ENCODE measurements at regions not wholly inside any gene's neighbourhood (a gene's known extent, or its start where the extent isn't known, plus 50 kb on each side); places are given as distances from the start of the nearest gene placed in this dataset.

DNA sequence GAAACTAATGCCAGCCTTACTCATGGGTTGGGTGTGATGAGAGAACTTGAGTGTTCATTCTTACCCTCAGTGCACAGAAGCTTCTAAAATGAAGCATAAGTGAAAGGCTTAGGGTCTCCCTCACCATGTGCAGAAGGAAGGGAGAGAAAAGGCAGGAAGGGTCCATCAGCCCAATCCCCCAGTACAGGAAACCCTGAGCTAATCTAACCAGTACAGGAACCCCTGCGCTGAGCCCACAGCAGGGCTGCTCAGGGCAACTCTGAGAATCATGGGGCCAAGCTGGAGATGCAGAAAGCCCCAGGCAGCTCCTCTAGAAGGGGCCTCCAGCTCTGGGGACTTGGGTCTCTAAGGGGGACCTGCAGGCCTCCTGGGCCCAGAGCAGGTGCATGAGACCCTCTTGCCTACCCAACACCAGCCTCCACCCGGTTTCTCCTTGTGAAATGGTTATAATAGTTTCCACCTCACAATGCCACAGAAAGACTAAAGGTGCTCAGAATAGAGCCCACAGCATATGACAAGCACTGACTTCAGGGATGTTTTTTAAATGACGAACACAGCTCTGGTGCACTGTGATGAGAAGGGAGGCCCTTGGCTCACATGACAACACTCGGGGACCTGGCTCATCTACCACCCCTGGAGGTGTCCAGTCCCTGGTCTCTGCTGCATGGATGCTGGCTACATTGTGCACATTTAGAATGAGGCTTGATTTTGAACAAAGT, 190.1 kb downstream of the ACTL7B start:
- DNase-seq (ENCODE audit: low spot score in 2 of 2) (no peak), ATAC-seq (no peak)
- H3K27ac Mint-ChIP-seq, result no peak overlapping the region
- H3K36me3 Mint-ChIP-seq, result no peaks in the 10 kb centered on the region
- H3K9me3 Mint-ChIP-seq, result peaks cover 4% of the 10 kb centered on the region
- no peak overlapping the region for H3K4me3 Mint-ChIP-seq
- H3K4me1 Mint-ChIP-seq, result no peaks in the 10 kb centered on the region

GRCh38 chr9:108664309-108665255, 191.2 kb downstream of the ACTL7B start:
- no peaks in the 10 kb centered on the region for H3K36me3 Mint-ChIP-seq
- peaks cover under 1% of the 10 kb centered on the region for H3K9me3 Mint-ChIP-seq
- no peak for ATAC-seq
- no peak overlapping the region for H3K27ac Mint-ChIP-seq
- H3K4me1 Mint-ChIP-seq, result no peaks in the 10 kb centered on the region
- no peak overlapping the region for H3K4me3 Mint-ChIP-seq
- DNase-seq (ENCODE audit: low spot score in 2 of 2), result no peak

DNA sequence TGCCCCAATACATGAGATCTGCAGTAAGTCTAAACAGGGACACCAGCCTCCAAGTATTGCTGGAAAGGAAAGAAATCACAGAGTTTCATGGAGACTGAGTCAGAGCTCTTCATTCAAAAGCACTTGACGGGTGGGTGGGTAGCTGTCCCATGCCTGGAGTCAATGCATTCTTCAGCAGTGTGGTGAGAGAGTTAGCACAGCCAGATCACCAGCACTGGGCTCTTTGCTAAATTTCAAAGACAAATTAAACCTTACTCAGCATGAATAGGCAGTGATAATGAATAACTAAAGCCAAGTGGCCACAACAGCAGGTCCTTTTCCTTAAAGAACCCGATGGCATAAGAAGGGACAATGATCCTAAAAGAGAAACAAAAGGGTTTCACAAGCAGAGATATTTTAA, 192.4 kb downstream of the ACTL7B start:
- no peaks in the 10 kb centered on the region for H3K4me1 Mint-ChIP-seq
- H3K4me3 Mint-ChIP-seq, result no peak overlapping the region
- no peak for ATAC-seq
- peaks cover 9% of the 10 kb centered on the region for H3K9me3 Mint-ChIP-seq
- H3K36me3 Mint-ChIP-seq, result no peaks in the 10 kb centered on the region
- no peak overlapping the region for H3K27ac Mint-ChIP-seq
- DNase-seq (ENCODE audit: low spot score in 2 of 2), result no peak

DNA sequence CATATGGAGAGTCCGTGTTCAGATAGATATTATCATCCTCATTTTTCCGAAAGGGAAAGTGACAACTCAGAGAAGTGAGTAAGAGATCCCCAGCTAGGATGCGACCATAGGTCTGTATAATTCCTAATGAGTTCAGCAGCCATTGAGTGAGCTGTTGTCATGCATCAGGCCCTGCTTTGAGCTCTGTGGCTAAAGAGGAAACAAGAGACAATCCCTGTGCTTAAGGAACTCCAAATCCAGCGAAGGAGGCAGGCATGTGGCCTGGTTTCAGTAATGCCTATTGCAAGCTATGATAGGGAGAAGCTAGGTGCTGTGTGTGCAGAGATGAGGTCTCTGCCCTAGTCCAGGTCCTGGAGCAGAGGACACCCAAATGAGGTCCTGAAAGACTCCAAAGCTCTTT, 192.8 kb downstream of the ACTL7B start:
- H3K4me1 Mint-ChIP-seq, result no peaks in the 10 kb centered on the region
- H3K4me3 Mint-ChIP-seq, result no peak overlapping the region
- H3K9me3 Mint-ChIP-seq, result peaks cover 9% of the 10 kb centered on the region
- DNase-seq (ENCODE audit: low spot score in 2 of 2) (no peak), ATAC-seq (no peak)
- no peak overlapping the region for H3K27ac Mint-ChIP-seq
- no peaks in the 10 kb centered on the region for H3K36me3 Mint-ChIP-seq

DNA sequence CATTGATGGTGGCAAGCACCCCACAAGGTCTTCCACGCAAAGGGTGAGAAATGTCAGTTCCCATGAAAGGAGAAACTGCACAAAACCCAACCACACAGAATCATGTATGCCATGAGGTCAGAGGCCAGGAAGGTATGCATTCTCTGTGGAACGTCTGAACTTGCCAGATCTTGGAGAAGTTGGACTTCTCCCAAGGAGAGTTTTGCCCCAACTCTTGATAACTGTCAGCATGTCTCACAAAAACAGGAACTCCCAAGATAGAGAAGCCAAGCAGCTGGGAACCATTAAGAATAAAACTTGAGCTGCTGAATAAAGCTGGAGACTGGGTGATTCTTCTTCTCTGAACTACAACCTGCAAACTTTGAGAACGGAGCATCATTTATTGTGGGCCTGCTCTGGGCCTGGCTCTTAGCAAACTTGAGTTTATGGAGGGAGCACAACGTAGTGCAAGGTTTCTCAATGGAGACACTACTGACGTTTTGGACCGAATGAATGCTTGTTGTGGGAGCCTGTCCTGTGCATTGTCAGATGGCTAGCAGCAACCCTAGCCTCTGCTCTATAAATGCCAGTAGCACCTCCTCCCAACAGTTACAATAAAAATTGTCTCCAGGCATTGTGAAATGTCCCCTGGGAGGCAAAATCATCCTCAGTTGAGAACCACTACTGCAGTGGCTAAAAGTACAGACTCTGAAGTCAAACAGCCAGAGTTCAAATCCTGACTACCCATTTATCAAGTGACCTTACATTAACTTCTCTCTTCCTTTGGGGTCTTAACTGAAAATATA, 193.5 kb downstream of the ACTL7B start:
- H3K27ac Mint-ChIP-seq, result no peak overlapping the region
- H3K4me3 Mint-ChIP-seq, result no peak overlapping the region
- ATAC-seq, result no peak
- no peaks in the 10 kb centered on the region for H3K4me1 Mint-ChIP-seq
- no peaks in the 10 kb centered on the region for H3K36me3 Mint-ChIP-seq
- DNase-seq (ENCODE audit: low spot score in 2 of 2), result no peak
- H3K9me3 Mint-ChIP-seq, result peaks cover 9% of the 10 kb centered on the region

- DNase-seq (ENCODE audit: low spot score in 2 of 2) (no peak), ATAC-seq (no peak)
- Mint-ChIP-seq H3K27ac (no peak overlapping the region), H3K9me3 (peaks cover 14% of the 10 kb centered on the region), H3K4me3 (no peak overlapping the region), H3K4me1 (no peaks in the 10 kb centered on the region), H3K36me3 (no peaks in the 10 kb centered on the region)
Observed at GRCh38 chr9:108656566-108656965, 199.2 kb downstream of the ACTL7B start.

DNA sequence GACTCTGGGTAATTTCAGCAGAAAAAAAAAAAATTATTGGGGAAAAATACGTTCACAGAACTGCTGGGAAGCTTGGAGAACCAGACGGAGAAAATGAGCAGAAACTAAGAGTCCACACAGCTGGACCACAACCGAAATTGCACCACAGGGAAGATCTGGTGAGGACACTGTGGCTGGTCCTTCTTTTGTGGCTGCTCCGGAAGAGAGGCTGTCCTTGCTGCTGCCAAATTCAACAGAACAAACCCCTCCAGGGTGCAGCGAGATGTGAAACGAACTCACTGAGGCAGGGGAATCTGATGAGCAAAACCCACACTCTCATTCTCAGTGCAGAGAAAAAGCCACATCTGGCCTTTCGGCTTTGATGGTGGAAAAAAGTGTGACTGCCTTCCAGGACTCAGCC, 200.0 kb downstream of the ACTL7B start:
- Mint-ChIP-seq H3K4me3 (no peak overlapping the region), H3K4me1 (no peaks in the 10 kb centered on the region), H3K36me3 (no peaks in the 10 kb centered on the region), H3K9me3 (peaks cover 14% of the 10 kb centered on the region), H3K27ac (no peak overlapping the region)
- ATAC-seq (no peak), DNase-seq (ENCODE audit: low spot score in 2 of 2) (no peak)

DNA sequence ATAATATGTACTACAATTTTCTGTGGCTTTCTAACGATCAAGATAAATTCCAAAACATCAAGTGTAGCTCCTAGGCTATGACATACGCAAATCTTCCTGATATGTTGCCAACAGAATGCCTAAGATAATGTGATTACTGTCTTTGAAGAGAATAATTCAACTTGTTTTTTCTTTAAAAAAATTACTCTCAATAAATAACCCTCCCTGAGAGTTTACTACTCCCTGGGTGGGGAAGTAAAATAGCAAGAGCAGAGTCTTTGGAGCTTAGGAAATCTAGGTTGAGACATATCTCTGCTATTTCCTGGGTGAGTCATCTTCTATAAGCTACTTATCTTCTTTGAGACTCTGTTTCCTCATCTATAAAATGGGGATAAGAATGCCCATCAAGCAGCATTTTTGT, 201.2 kb downstream of the ACTL7B start:
- Mint-ChIP-seq H3K9me3 (peaks cover 14% of the 10 kb centered on the region), H3K4me1 (no peaks in the 10 kb centered on the region), H3K4me3 (no peak overlapping the region), H3K27ac (no peak overlapping the region), H3K36me3 (no peaks in the 10 kb centered on the region)
- ATAC-seq (no peak), DNase-seq (ENCODE audit: low spot score in 2 of 2) (no peak)

DNA sequence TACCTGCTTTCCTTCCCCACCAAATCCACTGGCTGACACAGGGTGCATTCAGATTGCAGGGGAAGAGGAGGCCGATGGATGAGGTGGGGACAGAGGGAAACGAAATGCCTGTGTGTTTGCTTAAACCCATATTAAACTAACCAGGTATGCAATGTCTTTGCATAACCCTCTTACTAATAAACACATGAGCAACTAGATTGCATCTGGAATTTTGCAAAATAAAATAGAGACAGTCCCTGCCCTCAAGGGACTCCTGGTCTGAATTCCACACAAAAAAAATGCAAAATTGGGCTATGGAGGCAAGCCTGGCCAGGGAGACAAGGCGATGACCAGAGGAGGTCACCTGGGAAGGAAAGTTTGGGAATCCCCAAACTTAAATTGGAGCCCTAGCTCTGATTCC, 202.9 kb downstream of the ACTL7B start:
- DNase-seq (ENCODE audit: low spot score in 2 of 2), result no peak
- no peak for ATAC-seq
- Mint-ChIP-seq H3K27ac (no peak overlapping the region), H3K4me1 (no peaks in the 10 kb centered on the region), H3K36me3 (no peaks in the 10 kb centered on the region), H3K4me3 (no peak overlapping the region), H3K9me3 (peaks cover 6% of the 10 kb centered on the region)

DNA sequence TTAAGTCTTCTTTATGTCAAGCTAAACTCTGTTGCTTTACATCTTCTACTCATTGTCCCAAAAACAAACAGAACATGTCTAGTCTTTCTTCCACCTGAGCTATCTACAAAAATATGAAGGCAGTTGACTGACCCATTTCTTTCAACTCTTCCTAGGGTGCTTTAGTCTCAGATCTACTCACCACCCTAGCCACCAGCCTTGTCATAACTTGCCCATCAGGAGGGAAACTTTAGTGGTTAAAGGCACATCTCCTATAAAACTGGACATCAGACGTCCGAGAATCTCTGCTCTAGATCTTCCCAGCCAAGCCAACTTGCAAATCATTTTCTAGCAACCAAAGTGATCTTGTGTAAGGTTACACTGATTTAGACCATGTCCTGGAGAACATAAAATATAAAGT, 205.0 kb downstream of the ACTL7B start:
- Mint-ChIP-seq H3K27ac (no peak overlapping the region), H3K4me1 (no peaks in the 10 kb centered on the region), H3K36me3 (no peaks in the 10 kb centered on the region), H3K9me3 (peaks cover 3% of the 10 kb centered on the region), H3K4me3 (no peak overlapping the region)
- ATAC-seq, result no peak
- DNase-seq (ENCODE audit: low spot score in 2 of 2), result no peak

DNA sequence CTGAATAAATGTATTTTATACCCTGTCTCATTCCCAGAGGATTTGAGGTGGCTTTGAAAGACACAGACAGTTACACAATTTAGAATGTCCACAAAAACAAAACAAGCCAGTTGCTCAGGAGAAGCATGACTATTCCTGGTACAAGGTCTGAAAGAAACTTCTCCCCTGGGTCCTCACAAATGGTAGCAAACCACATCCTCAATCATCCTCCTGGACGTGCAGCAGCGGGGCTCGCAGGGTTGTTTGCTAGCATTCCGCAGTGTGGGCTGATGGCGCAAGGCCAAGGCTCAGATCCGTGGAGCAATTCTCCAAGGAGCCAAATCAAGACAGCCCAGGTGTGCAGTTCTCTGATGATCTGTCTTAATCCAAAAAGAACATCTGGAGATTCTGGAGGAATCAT, 210.3 kb downstream of the ACTL7B start:
- H3K4me3 Mint-ChIP-seq, result no peak overlapping the region
- H3K27ac Mint-ChIP-seq, result no peak overlapping the region
- DNase-seq (ENCODE audit: low spot score in 2 of 2), result no peak
- H3K36me3 Mint-ChIP-seq, result no peaks in the 10 kb centered on the region
- H3K4me1 Mint-ChIP-seq, result no peaks in the 10 kb centered on the region
- peaks cover 4% of the 10 kb centered on the region for H3K9me3 Mint-ChIP-seq
- ATAC-seq, result no peak

GRCh38 chr9:108643731-108644510, 211.9 kb downstream of the ACTL7B start:
- Mint-ChIP-seq H3K27ac (no peak overlapping the region), H3K36me3 (no peaks in the 10 kb centered on the region), H3K9me3 (peaks cover 4% of the 10 kb centered on the region), H3K4me3 (no peak overlapping the region), H3K4me1 (no peaks in the 10 kb centered on the region)
- DNase-seq (ENCODE audit: low spot score in 2 of 2) (no peak), ATAC-seq (no peak)

GRCh38 chr9:108642871-108643270, 212.9 kb downstream of the ACTL7B start:
- no peaks in the 10 kb centered on the region for H3K36me3 Mint-ChIP-seq
- ATAC-seq (no peak), DNase-seq (ENCODE audit: low spot score in 2 of 2) (no peak)
- no peak overlapping the region for H3K4me3 Mint-ChIP-seq
- H3K9me3 Mint-ChIP-seq, result peaks cover 4% of the 10 kb centered on the region
- no peak overlapping the region for H3K27ac Mint-ChIP-seq
- no peaks in the 10 kb centered on the region for H3K4me1 Mint-ChIP-seq

GRCh38 chr9:108640230-108640629, 215.6 kb downstream of the ACTL7B start:
- DNase-seq (ENCODE audit: low spot score in 2 of 2), result no peak
- Mint-ChIP-seq H3K36me3 (no peaks in the 10 kb centered on the region), H3K4me3 (no peak overlapping the region), H3K9me3 (peaks cover 4% of the 10 kb centered on the region), H3K4me1 (no peaks in the 10 kb centered on the region), H3K27ac (no peak overlapping the region)
- ATAC-seq, result no peak

GRCh38 chr9:108639696-108640095, 216.1 kb downstream of the ACTL7B start:
- Mint-ChIP-seq H3K4me1 (no peaks in the 10 kb centered on the region), H3K9me3 (peaks cover 4% of the 10 kb centered on the region), H3K36me3 (no peaks in the 10 kb centered on the region), H3K4me3 (no peak overlapping the region), H3K27ac (no peak overlapping the region)
- DNase-seq (ENCODE audit: low spot score in 2 of 2), result no peak
- no peak for ATAC-seq

Measured in stimulated activated effector memory CD8-positive, alpha-beta T cell treated with anti-CD3 and anti-CD28 coated beads, Interleukin-12 subunit alpha, Interleukin-12 subunit beta, amount 100 ng/mL, for 72 hours (primary cell).